GM18870 (cell line): ENCODE measurements at regions not wholly inside any gene's neighbourhood (a gene's known extent, or its start where the extent isn't known, plus 50 kb on each side); places are given as distances from the start of the nearest gene placed in this dataset.

Source experiments
- ATAC-seq: cut with Tn5 transposase; IDR thresholded peaks from one replicate; pipeline ENCODE4 v1.9.1; 2021; ENCODE audit warnings: moderate library complexity; ENCODE audit not compliant: unreplicated experiment

- no peak for ATAC-seq
Measured at GRCh38 chr2:64220894-64221617, 76.8 kb upstream of the PELI1 start.

- no peak for ATAC-seq
Measured at GRCh38 chr2:64221935-64222334, 77.7 kb upstream of the PELI1 start.

DNA sequence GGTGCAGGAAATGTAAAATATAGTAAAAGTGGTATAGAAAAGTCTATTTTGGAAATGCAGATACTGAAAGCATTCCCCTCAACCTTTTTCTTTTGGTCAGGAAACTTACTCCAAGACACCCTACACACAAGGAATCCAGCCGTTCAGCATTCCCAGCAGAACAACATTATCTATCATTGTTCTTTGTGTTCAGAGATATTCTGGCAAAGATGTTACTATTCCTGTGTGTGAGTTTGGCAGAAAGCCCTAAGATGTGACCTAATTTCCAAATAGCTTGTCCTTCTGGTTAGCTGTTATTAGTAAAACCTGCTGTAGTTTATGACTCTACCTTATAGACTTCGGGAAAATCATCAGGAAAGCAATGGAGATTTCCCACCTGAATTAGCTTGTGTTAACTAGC is 78.1 kb upstream of the PELI1 start:
- no peak for ATAC-seq

- no peak for ATAC-seq
Measured at GRCh38 chr2:64223055-64223454, 78.8 kb upstream of the PELI1 start.

DNA sequence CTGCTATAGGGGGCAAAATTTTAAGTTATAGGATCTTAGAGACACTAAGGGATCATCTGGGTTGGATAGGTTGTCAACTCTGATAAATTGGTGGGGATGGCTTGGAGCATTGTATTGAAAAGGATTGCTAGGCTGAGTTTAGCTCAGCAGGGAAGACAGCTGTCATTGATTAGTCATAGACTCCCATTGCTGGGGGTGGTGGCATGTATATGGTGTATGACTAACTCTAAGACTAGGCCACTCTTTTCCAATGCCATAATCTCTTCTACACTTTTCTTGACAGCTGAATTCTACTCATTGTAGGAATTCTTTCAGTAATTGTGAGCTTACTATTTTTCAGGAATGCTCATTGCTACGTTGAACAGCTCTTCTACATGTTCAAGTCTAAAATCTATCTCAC is 81.3 kb upstream of the PELI1 start:
- no peak for ATAC-seq

DNA sequence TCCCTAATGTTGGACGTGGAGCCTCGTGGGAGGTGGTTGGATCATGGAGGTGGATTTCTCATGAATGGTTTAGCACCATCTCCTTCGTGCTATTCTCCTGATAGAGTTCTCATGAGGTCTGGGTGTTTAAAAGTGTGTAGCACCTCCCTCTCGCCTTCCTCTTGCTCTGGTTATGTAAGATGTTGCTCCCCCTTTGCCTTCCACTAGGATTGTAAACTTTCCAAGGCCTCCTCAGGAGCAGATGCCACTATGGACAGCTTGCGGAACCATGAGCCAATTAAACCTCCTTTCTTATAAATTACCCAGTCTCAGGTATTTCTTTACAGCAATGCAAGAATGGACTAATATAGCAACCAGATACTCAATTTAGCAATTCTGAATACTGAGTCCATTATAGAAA is 82.4 kb upstream of the PELI1 start:
- no peak for ATAC-seq

DNA sequence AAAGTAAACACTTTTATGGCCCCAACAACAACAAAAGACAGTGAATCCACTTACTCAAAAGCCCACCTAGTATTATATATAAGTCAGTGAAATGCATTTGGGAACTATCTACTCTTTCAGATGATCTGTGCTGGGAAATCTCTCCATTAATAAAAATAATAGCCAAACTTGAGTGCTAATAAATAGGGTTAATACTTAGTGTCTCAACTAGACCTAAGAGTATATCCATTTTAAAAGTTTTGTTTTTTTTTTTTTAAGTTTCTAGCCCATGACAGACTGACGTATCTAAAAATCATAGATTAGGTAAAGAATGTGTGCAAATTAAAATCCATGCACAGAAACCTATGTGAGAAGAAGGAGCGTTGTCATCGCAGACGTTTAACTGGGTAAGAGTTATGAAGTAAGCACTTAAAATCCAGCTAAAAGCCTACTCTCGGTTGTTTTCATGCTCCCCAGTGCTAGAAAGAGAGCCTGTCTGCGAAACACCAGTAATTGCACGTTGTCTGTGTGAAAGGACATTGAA is 83.4 kb upstream of the PELI1 start:
- ATAC-seq, result no peak

DNA sequence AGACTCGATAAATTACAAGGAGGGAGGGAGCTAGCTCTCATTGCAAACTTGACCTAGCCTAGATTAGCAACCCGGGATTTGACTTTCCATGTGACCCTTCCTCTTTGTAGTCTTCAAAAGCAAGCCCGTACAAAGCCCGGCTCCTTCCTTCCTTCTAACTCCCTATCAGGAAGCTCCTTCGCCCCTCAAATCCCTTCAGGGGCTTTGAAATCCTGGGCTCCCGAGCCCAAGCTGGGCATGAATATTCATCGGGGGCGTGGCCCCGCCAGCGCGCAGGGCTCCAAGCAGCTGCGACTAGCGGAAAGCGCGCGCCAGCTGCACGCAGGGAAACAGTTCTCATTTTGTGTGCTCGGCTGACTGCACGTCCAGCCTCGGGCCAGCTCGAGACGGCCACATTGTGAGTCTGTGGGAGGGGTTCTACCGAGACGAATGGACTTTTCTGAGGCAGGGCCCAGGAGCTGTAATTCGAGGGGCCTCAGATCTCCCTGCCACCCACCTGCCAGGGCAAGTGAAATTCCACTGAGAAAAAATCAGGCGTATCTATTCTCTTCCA is 84.0 kb upstream of the PELI1 start:
- ATAC-seq, result peak; percentile 82

DNA sequence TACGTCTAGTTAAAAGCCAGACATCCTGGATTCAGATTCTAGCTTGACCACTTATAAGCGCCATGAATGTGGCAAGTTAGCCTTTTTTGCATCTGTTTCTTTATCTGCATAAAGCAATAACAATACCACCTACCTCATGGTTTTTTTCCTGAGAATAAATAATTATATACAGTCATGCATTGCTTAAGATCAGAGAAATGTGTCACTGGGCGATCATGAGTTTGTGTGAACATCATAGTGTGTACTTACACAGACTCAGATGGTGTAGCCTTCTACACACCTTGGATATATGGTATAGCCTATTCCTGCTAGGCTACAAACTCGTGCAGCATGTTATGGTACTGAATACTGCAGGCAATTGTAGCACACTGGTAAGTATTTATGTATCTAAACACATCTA is 84.7 kb upstream of the PELI1 start:
- ATAC-seq, result no peak

DNA sequence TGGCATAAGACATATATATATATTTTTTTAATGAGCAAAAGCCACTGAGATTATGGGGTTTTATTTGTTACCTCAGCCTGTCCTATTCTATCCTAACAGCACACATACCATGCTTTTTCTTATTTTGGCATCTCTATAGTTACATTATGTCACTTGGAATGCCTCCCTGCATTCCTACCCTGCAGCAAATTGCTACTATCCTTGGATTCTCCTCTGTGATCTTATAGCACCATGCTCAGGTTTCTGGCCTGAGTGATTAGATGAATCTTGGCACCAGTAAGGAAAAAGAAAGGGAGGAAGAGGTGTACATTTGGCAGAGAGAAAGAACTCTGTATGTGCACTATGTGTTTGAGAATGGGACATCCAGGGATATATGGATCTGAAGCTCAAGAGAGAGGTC is 86.3 kb upstream of the PELI1 start:
- no peak for ATAC-seq

GRCh38 chr2:64232266-64232665 is 88.0 kb upstream of the PELI1 start:
- ATAC-seq, result no peak

GRCh38 chr2:64233376-64233922 is 89.2 kb upstream of the PELI1 start:
- ATAC-seq, result no peak

- no peak for ATAC-seq
Measured at GRCh38 chr2:64234150-64234549, 89.9 kb upstream of the PELI1 start.

DNA sequence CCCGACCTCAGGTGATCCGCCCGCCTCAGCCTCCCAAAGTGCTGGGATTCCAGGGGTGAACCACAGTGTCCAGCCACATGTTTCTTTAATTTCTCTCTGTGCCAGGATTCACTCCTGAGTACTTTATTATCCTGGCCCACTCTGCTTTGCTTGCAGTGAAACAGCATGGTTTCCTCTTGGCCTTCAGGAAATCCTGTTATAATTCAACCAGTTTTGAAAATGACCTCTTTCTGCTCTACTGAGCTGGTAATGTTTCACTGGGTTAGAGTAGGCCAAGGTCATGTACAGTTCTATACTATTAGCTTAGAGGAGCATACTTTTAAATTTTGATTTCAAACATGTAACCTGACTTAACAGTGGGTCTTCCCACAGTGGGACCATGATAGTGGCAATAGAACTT is 90.6 kb upstream of the PELI1 start:
- peak; percentile 73 for ATAC-seq

GRCh38 chr2:64237266-64237665 is 93.0 kb upstream of the PELI1 start:
- ATAC-seq, result no peak

- no peak for ATAC-seq
Measured at GRCh38 chr2:64238799-64239198, 94.6 kb upstream of the PELI1 start.

- ATAC-seq, result no peak
Measured at GRCh38 chr2:64243081-64244036, 99.1 kb upstream of the PELI1 start.

DNA sequence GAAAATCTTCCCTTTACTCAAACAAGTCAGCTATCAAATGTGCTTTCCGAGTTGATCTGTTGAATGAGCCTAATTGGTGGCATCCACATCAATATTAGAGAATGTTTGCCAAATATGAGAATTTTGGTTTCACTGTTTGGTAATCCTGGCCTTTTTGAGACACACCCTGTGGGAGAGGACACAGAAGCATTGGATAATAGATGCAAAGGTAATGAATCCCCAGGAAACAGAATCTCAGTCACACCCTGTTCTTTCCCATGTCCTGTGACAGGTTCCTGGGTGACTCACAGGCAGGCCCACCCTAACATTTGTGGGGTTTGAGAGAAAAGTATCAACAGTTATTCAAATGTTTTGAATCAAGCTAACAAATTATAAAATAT is 99.8 kb upstream of the PELI1 start:
- ATAC-seq, result no peak

DNA sequence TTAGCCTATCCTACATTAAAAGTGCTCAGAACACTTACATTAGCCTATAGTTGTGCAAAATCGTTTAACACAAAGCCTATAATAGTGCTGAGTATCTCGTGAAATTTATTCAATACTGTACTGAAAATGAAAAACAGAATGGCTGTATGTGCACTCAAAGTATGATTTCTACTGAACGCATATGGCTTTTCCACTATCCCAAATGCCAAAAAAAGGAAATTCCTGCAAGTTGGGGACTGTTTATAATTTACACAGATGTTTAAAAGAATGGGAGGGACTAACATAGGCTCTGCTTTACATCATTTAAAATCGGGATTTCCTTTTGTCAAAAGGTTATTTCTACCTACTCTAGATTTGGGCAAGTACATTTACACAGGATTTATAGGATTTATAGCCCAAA is 101.4 kb upstream of the PELI1 start:
- no peak for ATAC-seq

- no peak for ATAC-seq
Measured at GRCh38 chr2:64246962-64247361, 102.7 kb upstream of the PELI1 start.

GRCh38 chr2:64249426-64249825 is 105.2 kb upstream of the PELI1 start:
- ATAC-seq, result no peak
